Astrocyte (in vitro differentiated cells and primary cell): ENCODE measurements at regions not wholly inside any gene's neighbourhood (a gene's known extent, or its start where the extent isn't known, plus 50 kb on each side); places are given as distances from the start of the nearest gene placed in this dataset.

Source experiments
- DNase-seq: peaks from one replicate; pipeline ENCODE4 v3.0.0-alpha.2; 2010; ENCODE audit warnings: low read depth
- FAIRE-seq: peaks from 2 replicates; lab custom pipeline; 2011; peaks lifted over from hg19 to GRCh38; lab: Jason Lieb, UNC
- H2AFZ ChIP-seq: 2 replicates; pipeline ENCODE4 v1.6.0; 2012; ENCODE audit warnings: low read depth, low read length, inconsistent platforms
- H3K27ac ChIP-seq: 2 replicates; pipeline ENCODE4 v1.5.1; 2011; ENCODE audit warnings: low read depth, low read length, inconsistent platforms
- H3K27me3 ChIP-seq: 2 replicates; pipeline ENCODE4 v1.6.0; 2011; ENCODE audit warnings: low read length, inconsistent platforms; ENCODE audit not compliant: insufficient read depth
- H3K36me3 ChIP-seq: 2 replicates; pipeline ENCODE4 v1.5.1; 2011; ENCODE audit warnings: low read length, inconsistent platforms; ENCODE audit not compliant: insufficient read depth
- H3K4me1 ChIP-seq: 2 replicates; pipeline ENCODE4 v1.5.1; 2011; ENCODE audit warnings: low read length, inconsistent platforms; ENCODE audit not compliant: insufficient read depth
- H3K4me2 ChIP-seq: 2 replicates; pipeline ENCODE4 v1.6.0; 2012; ENCODE audit warnings: low read length, inconsistent platforms
- H3K4me3 ChIP-seq: 2 replicates; pipeline ENCODE4 v1.5.1; 2011; ENCODE audit warnings: low read depth, mild to moderate bottlenecking, low read length, inconsistent platforms; ENCODE audit not compliant: insufficient read depth
- H3K79me2 ChIP-seq: 2 replicates; pipeline ENCODE4 v1.6.0; 2012; ENCODE audit warnings: mild to moderate bottlenecking, low read length, inconsistent platforms; ENCODE audit not compliant: insufficient read depth
- H3K9ac ChIP-seq: 2 replicates; pipeline ENCODE4 v1.6.0; 2012; ENCODE audit warnings: mild to moderate bottlenecking, low read length, inconsistent platforms
- H3K9me3 ChIP-seq: 2 replicates; pipeline ENCODE4 v1.5.1; 2012; ENCODE audit warnings: low read depth, mild to moderate bottlenecking, low read length, inconsistent platforms; ENCODE audit not compliant: insufficient read depth
- H4K20me1 ChIP-seq: 2 replicates; pipeline ENCODE4 v1.6.0; 2012; ENCODE audit warnings: low read length, inconsistent platforms; ENCODE audit not compliant: insufficient read depth
- H3K27ac Mint-ChIP-seq: one replicate; pipeline ENCODE4 v1.8.0; 2021; ENCODE audit warnings: mild to moderate bottlenecking, mixed read lengths; ENCODE audit not compliant: unreplicated experiment
- H3K27me3 Mint-ChIP-seq: one replicate; pipeline ENCODE4 v1.8.0; 2021; ENCODE audit warnings: low read depth, mixed read lengths; ENCODE audit not compliant: unreplicated experiment
- H3K36me3 Mint-ChIP-seq: one replicate; pipeline ENCODE4 v1.8.0; 2021; ENCODE audit warnings: low read depth, mixed read lengths; ENCODE audit not compliant: unreplicated experiment
- H3K4me1 Mint-ChIP-seq: one replicate; pipeline ENCODE4 v1.8.0; 2021; ENCODE audit warnings: low read depth, mixed read lengths; ENCODE audit not compliant: unreplicated experiment
- H3K4me3 Mint-ChIP-seq: one replicate; pipeline ENCODE4 v1.8.0; 2021; ENCODE audit warnings: mild to moderate bottlenecking, moderate library complexity, mixed read lengths; ENCODE audit not compliant: unreplicated experiment
- H3K9me3 Mint-ChIP-seq: one replicate; pipeline ENCODE4 v1.8.0; 2021; ENCODE audit warnings: mild to moderate bottlenecking, mixed read lengths; ENCODE audit not compliant: unreplicated experiment
- EZH2 ChIP-seq: IDR thresholded peaks from 2 replicates; pipeline ENCODE4 v1.6.1; 2012; ENCODE audit warnings: mild to moderate bottlenecking, low read length, inconsistent platforms; ENCODE audit not compliant: insufficient read depth
- TF ChIP-seq, protein P1 (sequence below): IDR thresholded peaks from 2 replicates; pipeline ENCODE4 v1.5.1; 2011; ENCODE audit warnings: low read depth, mild to moderate bottlenecking, inconsistent platforms, low read length, moderate library complexity; ENCODE audit not compliant: insufficient read depth

DNA sequence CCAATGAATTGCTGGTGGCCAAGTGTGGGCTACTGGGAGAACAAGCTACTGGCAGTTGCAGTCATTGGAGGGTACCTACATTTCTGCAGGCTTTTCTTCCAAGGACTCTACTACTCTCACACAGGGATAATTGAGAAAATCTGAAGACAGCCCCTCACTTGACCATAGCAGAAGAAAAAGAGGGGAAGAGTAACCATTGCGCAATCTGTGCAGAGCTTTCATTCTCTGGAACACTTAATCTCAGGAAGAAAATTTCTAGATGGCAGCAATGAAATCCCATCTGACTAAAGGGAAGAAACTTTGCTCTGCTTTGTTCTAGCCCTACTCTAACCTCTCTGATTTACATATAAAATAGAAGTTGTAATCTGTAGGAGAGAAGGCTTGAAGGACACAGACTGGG, 1239.6 kb upstream of the SORCS1 start:
- Mint-ChIP-seq H3K27me3 (no peaks in the 10 kb centered on the region), H3K9me3 (peaks cover 2% of the 10 kb centered on the region), H3K27ac (no peak overlapping the region), H3K4me1 (no peaks in the 10 kb centered on the region), H3K4me3 (no peak overlapping the region), H3K36me3 (no peaks in the 10 kb centered on the region)
- no peaks in the 10 kb centered on the region for H3K36me3 ChIP-seq
- TF ChIP-seq, protein P1, sequence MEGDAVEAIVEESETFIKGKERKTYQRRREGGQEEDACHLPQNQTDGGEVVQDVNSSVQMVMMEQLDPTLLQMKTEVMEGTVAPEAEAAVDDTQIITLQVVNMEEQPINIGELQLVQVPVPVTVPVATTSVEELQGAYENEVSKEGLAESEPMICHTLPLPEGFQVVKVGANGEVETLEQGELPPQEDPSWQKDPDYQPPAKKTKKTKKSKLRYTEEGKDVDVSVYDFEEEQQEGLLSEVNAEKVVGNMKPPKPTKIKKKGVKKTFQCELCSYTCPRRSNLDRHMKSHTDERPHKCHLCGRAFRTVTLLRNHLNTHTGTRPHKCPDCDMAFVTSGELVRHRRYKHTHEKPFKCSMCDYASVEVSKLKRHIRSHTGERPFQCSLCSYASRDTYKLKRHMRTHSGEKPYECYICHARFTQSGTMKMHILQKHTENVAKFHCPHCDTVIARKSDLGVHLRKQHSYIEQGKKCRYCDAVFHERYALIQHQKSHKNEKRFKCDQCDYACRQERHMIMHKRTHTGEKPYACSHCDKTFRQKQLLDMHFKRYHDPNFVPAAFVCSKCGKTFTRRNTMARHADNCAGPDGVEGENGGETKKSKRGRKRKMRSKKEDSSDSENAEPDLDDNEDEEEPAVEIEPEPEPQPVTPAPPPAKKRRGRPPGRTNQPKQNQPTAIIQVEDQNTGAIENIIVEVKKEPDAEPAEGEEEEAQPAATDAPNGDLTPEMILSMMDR, result no peak
- no peak for TF ChIP-seq EZH2
- H3K4me1 ChIP-seq, result no peaks in the 10 kb centered on the region
- no peak overlapping the region for H3K4me3 ChIP-seq
- H4K20me1 ChIP-seq, result no peaks in the 10 kb centered on the region
- H3K27ac ChIP-seq, result no peak overlapping the region
- H3K9me3 ChIP-seq, result no peaks in the 10 kb centered on the region
- no peak for DNase-seq
- no peak for FAIRE-seq
- no peak overlapping the region for H3K4me2 ChIP-seq
- no peak overlapping the region for H3K9ac ChIP-seq
- no peaks in the 10 kb centered on the region for H3K27me3 ChIP-seq
- no peak overlapping the region for H2AFZ ChIP-seq
- H3K79me2 ChIP-seq, result no peaks in the 10 kb centered on the region

DNA sequence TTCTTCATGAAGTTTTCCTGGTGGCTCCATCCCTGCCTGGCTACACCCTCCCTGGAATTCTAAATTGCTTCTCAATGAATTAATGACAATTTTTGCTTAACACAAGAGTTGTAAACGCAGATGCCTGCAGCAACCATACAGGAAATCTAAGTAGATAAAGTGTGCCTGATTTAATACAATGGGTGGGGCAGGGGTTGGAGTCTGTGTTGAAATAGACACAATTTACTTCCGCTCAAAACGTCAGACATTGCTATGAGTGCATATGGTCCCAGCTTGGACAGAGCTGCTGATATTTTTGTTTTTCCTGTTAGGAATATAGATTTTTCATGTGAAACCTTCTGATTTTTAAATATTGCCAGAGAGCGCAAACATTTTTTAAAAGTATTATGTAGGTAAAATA, 1235.0 kb upstream of the SORCS1 start:
- no peaks in the 10 kb centered on the region for H3K27me3 ChIP-seq
- no peaks in the 10 kb centered on the region for H4K20me1 ChIP-seq
- no peaks in the 10 kb centered on the region for H3K27me3 Mint-ChIP-seq
- H3K9ac ChIP-seq, result no peak overlapping the region
- no peak overlapping the region for H2AFZ ChIP-seq
- FAIRE-seq (no peak), DNase-seq (no peak)
- H3K4me1 Mint-ChIP-seq, result no peaks in the 10 kb centered on the region
- H3K36me3 Mint-ChIP-seq, result no peaks in the 10 kb centered on the region
- H3K4me2 ChIP-seq, result no peak overlapping the region
- no peak overlapping the region for H3K4me3 ChIP-seq
- H3K27ac Mint-ChIP-seq, result peak overlapping the region; percentile 23
- H3K9me3 ChIP-seq, result no peaks in the 10 kb centered on the region
- no peak for TF ChIP-seq EZH2
- TF ChIP-seq, protein P1, result no peak
- no peak overlapping the region for H3K27ac ChIP-seq
- peaks cover 2% of the 10 kb centered on the region for H3K9me3 Mint-ChIP-seq
- no peaks in the 10 kb centered on the region for H3K36me3 ChIP-seq
- no peaks in the 10 kb centered on the region for H3K79me2 ChIP-seq
- H3K4me3 Mint-ChIP-seq, result no peak overlapping the region
- H3K4me1 ChIP-seq, result no peaks in the 10 kb centered on the region

DNA sequence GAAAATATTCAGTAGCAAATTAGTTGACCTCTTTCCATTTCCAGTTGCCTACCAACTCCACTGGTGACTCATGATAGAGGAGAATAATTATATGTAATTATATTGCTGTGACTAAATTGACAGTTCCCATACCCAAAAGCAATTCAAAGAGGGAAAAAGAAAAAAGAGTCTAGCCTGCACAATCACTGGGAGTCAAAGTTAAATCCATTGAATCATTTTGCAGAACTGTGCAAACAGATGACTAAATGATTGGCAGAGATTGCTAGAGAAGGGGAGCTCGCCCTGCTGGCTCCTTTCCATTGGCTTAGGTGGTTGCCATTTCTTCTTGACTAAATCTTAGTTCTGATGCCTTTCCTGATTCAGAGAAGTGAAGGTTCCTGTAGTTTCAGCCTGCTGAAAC, 1228.6 kb upstream of the SORCS1 start:
- Histone ChIP-seq H3K9ac (no peak overlapping the region), H3K27me3 (no peaks in the 10 kb centered on the region), H3K4me2 (no peak overlapping the region), H2AFZ (no peak overlapping the region), H3K79me2 (no peaks in the 10 kb centered on the region), H3K4me1 (peaks cover 4% of the 10 kb centered on the region), H3K4me3 (no peak overlapping the region), H3K36me3 (no peaks in the 10 kb centered on the region), H4K20me1 (no peaks in the 10 kb centered on the region), H3K9me3 (no peaks in the 10 kb centered on the region), H3K27ac (peak overlapping the region; percentile 4)
- no peaks in the 10 kb centered on the region for H3K36me3 Mint-ChIP-seq
- no peak overlapping the region for H3K4me3 Mint-ChIP-seq
- H3K4me1 Mint-ChIP-seq, result peaks cover 3% of the 10 kb centered on the region
- DNase-seq, result peak; percentile 44
- H3K9me3 Mint-ChIP-seq, result peaks cover 2% of the 10 kb centered on the region
- no peak overlapping the region for H3K27ac Mint-ChIP-seq
- no peak for TF ChIP-seq EZH2
- TF ChIP-seq, protein P1, result no peak
- H3K27me3 Mint-ChIP-seq, result no peaks in the 10 kb centered on the region
- FAIRE-seq, result no peak
